Endothelial cell of umbilical vein (primary cell): ENCODE measurements at regions not wholly inside any gene's neighbourhood (a gene's known extent, or its start where the extent isn't known, plus 50 kb on each side); places are given as distances from the start of the nearest gene placed in this dataset.

ENCODE experiments used
- BruUV-seq: library from RNA; stranded (reverse); fragments of 400-500 nt; replicated peaks from 2 replicates; lab custom pipeline; 2021; lab: Mats Ljungman, UMichigan
- CTCF ChIA-PET: fragments of 300-600, 350-600 bp; sonication (Branson Sonifier 250); formaldehyde crosslinking; loops from one replicate; lab custom pipeline; 2021; ENCODE audit warnings: antibody characterized with exemption, inconsistent platforms; lab: Charles Lee
- POLR2A ChIA-PET: fragments of 300-600, 350-600 bp; sonication (Branson Sonifier 250); formaldehyde crosslinking; loops from one replicate; lab custom pipeline; 2021; ENCODE audit warnings: antibody characterized with exemption, inconsistent platforms; lab: Charles Lee
- DNase-seq: peaks from one replicate; pipeline ENCODE4 v3.0.0-alpha.2; 2011; ENCODE audit warnings: low read depth, low spot score
- FAIRE-seq: peaks from 2 replicates; lab custom pipeline; 2011; peaks lifted over from hg19 to GRCh38; lab: Jason Lieb, UNC
- H2AFZ ChIP-seq: 2 replicates; pipeline ENCODE4 v1.6.0; 2012; ENCODE audit warnings: low read depth, low read length, control low read depth, inconsistent platforms
- H3K27ac ChIP-seq: 2 replicates; pipeline ENCODE4 v1.5.1; 2011; ENCODE audit warnings: low read depth, mild to moderate bottlenecking, control low read depth, low read length, moderate library complexity; ENCODE audit not compliant: insufficient read depth
- H3K27me3 ChIP-seq, 2 experiments: 2 replicates each; pipeline versions ENCODE4 v1.6.0 to v1.6.1; 2011; ENCODE audit warnings: low read length in 2 of 2, mixed read lengths in 1 of 2; ENCODE audit not compliant: control insufficient read depth in 2 of 2, insufficient read depth in 2 of 2
- H3K36me3 ChIP-seq, 2 experiments: 2 replicates in 1 of 2; 3 replicates in 1 of 2; pipeline ENCODE4 v1.5.1; 2011; ENCODE audit warnings: low read length in 2 of 2, mild to moderate bottlenecking in 1 of 2, moderate library complexity in 1 of 2; ENCODE audit not compliant: control insufficient read depth in 2 of 2, insufficient read depth in 2 of 2; ENCODE audit errors: extremely low read depth in 1 of 2
- H3K4me1 ChIP-seq: 3 replicates; pipeline ENCODE4 v1.5.1; 2011; ENCODE audit warnings: mild to moderate bottlenecking, low read length; ENCODE audit not compliant: control insufficient read depth, insufficient read depth; ENCODE audit errors: extremely low read depth
- H3K4me2 ChIP-seq: 2 replicates; pipeline ENCODE4 v1.6.1; 2011; ENCODE audit warnings: low read length, control low read depth, mixed read lengths; ENCODE audit not compliant: insufficient read depth
- H3K4me3 ChIP-seq, 3 experiments: fragments of 200-600 bp in 1 of 3; sonication (generic), shearing (Covaris generic) in 1 of 3; replicated peaks in 1 of 3; 2 replicates each; pipeline ENCODE4 v1.5.1; 2011 to 2016; ENCODE audit warnings: control low read depth in 3 of 3, low read length in 3 of 3, mild to moderate bottlenecking in 2 of 3, inconsistent platforms in 1 of 3, low read depth in 1 of 3, moderate library complexity in 1 of 3; ENCODE audit not compliant: insufficient read depth in 1 of 3
- H3K79me2 ChIP-seq: 2 replicates; pipeline ENCODE4 v1.6.0; 2012; ENCODE audit warnings: low read length, inconsistent platforms; ENCODE audit not compliant: control insufficient read depth, insufficient read depth
- H3K9ac ChIP-seq: replicated peaks from 2 replicates; pipeline ENCODE3; 2011; ENCODE audit warnings: low read length, control low read depth; ENCODE audit not compliant: insufficient read depth; ENCODE audit errors: extremely low read depth
- H3K9me1 ChIP-seq: replicated peaks from 3 replicates; pipeline ENCODE4 v1.6.0; 2011; ENCODE audit warnings: mild to moderate bottlenecking, low read length; ENCODE audit not compliant: control insufficient read depth, insufficient read depth; ENCODE audit errors: extremely low read depth
- H3K9me3 ChIP-seq: replicated peaks from 2 replicates; pipeline ENCODE4 v1.5.1; 2012; ENCODE audit warnings: low read length, inconsistent platforms; ENCODE audit not compliant: control insufficient read depth, insufficient read depth
- H4K20me1 ChIP-seq: replicated peaks from 2 replicates; pipeline ENCODE3; 2011; ENCODE audit warnings: mild to moderate bottlenecking, low read length; ENCODE audit not compliant: control insufficient read depth, insufficient read depth; ENCODE audit errors: extremely low read depth
- EZH2 ChIP-seq: IDR thresholded peaks from 2 replicates; pipeline ENCODE4 v1.6.1; 2012; ENCODE audit warnings: borderline replicate concordance, low read depth, mild to moderate bottlenecking, moderate library complexity, low read length, inconsistent platforms; ENCODE audit not compliant: severe bottlenecking
- FOS ChIP-seq: IDR thresholded peaks from 2 replicates; pipeline ENCODE4 v1.6.1; 2011; ENCODE audit warnings: mild to moderate bottlenecking, low read length, moderate library complexity, borderline replicate concordance; ENCODE audit not compliant: insufficient read depth
- GATA2 ChIP-seq: IDR thresholded peaks from 2 replicates; pipeline ENCODE4 v1.7.0; 2011; ENCODE audit warnings: low read depth, mild to moderate bottlenecking, moderate library complexity, mixed read lengths, low read length; ENCODE audit not compliant: insufficient read length, insufficient read depth
- JUN ChIP-seq: IDR thresholded peaks from 2 replicates; pipeline ENCODE4 v1.6.1; 2011; ENCODE audit warnings: borderline replicate concordance, low read depth; ENCODE audit not compliant: insufficient read length, insufficient read depth
- MYC ChIP-seq: IDR thresholded peaks from one replicate; pipeline ENCODE4 v1.6.1; 2011; ENCODE audit warnings: mild to moderate bottlenecking, low read depth, low read length
- POLR2A ChIP-seq: IDR thresholded peaks from 2 replicates; pipeline ENCODE4 v1.6.1; 2012; ENCODE audit warnings: low read depth, mild to moderate bottlenecking, control low read depth, low read length
- POLR2AphosphoS5 ChIP-seq: IDR thresholded peaks from 2 replicates; pipeline ENCODE4 v1.6.1; 2012; ENCODE audit warnings: low read depth, mild to moderate bottlenecking, control low read depth, low read length, moderate library complexity; ENCODE audit not compliant: insufficient read depth
- dilution Hi-C: fragments of 300-500 bp; cut with MboI; formaldehyde crosslinking; loops from one replicate; pipeline ENCODE4 v1.15.0; 2019; ENCODE audit warnings: low sequenced_read_pairs; ENCODE audit not compliant: extremely low pct_ligation_motif_present
- intact Hi-C: fragments of 100-400 bp; cut with micrococcal nuclease; formaldehyde crosslinking; loops from one replicate; pipeline ENCODE4 v1.10.0; 2022
- TF ChIP-seq, protein P1 (sequence below), 2 donors: IDR thresholded peaks; 1 replicate in 1 of 2; 2 replicates in 1 of 2; pipeline ENCODE4 v1.5.1; 2011; ENCODE audit warnings: low read length in 2 of 2, mild to moderate bottlenecking in 2 of 2, moderate library complexity in 2 of 2, control low read depth in 1 of 2, inconsistent platforms in 1 of 2, low read depth in 1 of 2; ENCODE audit not compliant: insufficient read depth in 1 of 2; ENCODE audit errors: extremely low read depth in 1 of 2
- TF ChIP-seq, protein P2 (sequence below): IDR thresholded peaks from 2 replicates; pipeline ENCODE4 v1.6.1; 2011; ENCODE audit not compliant: insufficient read depth, insufficient read length

DNA sequence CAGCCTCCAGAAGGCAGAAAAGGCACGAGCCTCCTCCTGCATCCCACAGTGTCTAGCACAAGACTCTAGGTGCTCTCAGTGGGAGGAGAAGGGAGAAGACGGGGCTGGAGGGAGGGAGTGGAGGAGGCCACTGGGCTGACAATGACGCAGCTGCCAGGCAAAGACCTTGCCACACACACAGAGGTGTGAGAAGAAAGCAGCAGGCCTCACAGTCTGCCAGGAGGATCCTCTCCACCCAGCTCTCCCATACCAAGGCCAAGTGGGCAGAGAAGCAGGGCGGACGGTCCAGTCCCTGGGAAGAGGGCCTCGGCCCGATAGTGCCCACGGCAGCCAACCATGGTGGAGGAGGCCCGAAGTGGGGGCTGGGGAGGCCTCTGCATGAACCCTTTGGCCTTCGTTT, 78.9 kb downstream of the NCOR2 start:
- intact Hi-C loops, result no loop called here
- no peak for FAIRE-seq
- CTCF ChIA-PET, result interaction anchor here (1.3 kb wide), 1 partner anchor 11 kb away, joined by 3 read pairs; no protein-coding TSS in a partner anchor

More for the DNA sequence above, 78.9 kb downstream of the NCOR2 start:
- POLR2A ChIA-PET, result no interaction called here
- H4K20me1 ChIP-seq, result no peaks in the 10 kb centered on the region
- H3K4me3 ChIP-seq, result no peak overlapping the region
- no peaks in the 10 kb centered on the region for H3K4me1 ChIP-seq
- dilution Hi-C loops, result no loop called here
- no peak overlapping the region for H3K27ac ChIP-seq
- no peak overlapping the region for H3K9ac ChIP-seq
- H3K4me2 ChIP-seq, result no peak overlapping the region
- H3K27me3 ChIP-seq, result no peaks in the 10 kb centered on the region
- H3K36me3 ChIP-seq, result peaks cover 3 to 8% of the 10 kb centered on the region in 2 experiments
- H3K79me2 ChIP-seq, result peaks cover 16% of the 10 kb centered on the region
- H3K9me1 ChIP-seq, result no peaks in the 10 kb centered on the region
- H2AFZ ChIP-seq, result no peak overlapping the region
- TF ChIP-seq MYC (no peak), JUN (no peak), EZH2 (no peak), POLR2AphosphoS5 (no peak), POLR2A (no peak), FOS (no peak), GATA2 (no peak)
- TF ChIP-seq, protein P1, sequence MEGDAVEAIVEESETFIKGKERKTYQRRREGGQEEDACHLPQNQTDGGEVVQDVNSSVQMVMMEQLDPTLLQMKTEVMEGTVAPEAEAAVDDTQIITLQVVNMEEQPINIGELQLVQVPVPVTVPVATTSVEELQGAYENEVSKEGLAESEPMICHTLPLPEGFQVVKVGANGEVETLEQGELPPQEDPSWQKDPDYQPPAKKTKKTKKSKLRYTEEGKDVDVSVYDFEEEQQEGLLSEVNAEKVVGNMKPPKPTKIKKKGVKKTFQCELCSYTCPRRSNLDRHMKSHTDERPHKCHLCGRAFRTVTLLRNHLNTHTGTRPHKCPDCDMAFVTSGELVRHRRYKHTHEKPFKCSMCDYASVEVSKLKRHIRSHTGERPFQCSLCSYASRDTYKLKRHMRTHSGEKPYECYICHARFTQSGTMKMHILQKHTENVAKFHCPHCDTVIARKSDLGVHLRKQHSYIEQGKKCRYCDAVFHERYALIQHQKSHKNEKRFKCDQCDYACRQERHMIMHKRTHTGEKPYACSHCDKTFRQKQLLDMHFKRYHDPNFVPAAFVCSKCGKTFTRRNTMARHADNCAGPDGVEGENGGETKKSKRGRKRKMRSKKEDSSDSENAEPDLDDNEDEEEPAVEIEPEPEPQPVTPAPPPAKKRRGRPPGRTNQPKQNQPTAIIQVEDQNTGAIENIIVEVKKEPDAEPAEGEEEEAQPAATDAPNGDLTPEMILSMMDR (IDR thresholded peaks at IDR 0.05; ENCODE audit: extremely low read depth in 1 of 2, insufficient read depth in 1 of 2, low read depth in 1 of 2, low read length in 2 of 2), result no peak
- TF ChIP-seq, protein P2, sequence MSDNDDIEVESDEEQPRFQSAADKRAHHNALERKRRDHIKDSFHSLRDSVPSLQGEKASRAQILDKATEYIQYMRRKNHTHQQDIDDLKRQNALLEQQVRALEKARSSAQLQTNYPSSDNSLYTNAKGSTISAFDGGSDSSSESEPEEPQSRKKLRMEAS, result no peak
- no TSS peak for BruUV-seq
- no peaks in the 10 kb centered on the region for H3K9me3 ChIP-seq
- no peak for DNase-seq
